ENCODE measurements at regions not wholly inside any gene's neighbourhood (a gene's known extent, or its start where the extent isn't known, plus 50 kb on each side); places are given as distances from the start of the nearest gene placed in this dataset.

- no peak for DNase-seq
Observed at GRCh38 chr13:109880371-109881346, 94.3 kb upstream of the IRS2 start.

- DNase-seq, result no peak
Observed at GRCh38 chr13:109879338-109879737, 93.0 kb upstream of the IRS2 start.

GRCh38 chr13:109877809-109878208 is 91.4 kb upstream of the IRS2 start:
- no peak for DNase-seq

GRCh38 chr13:109875746-109876145 is 89.4 kb upstream of the IRS2 start:
- no peak for DNase-seq

GRCh38 chr13:109874484-109875454 is 88.4 kb upstream of the IRS2 start:
- no peak for DNase-seq

- DNase-seq, result no peak
Observed at GRCh38 chr13:109873351-109874123, 87.2 kb upstream of the IRS2 start.

- no peak for DNase-seq
Observed at GRCh38 chr13:109872864-109873263, 86.5 kb upstream of the IRS2 start.

GRCh38 chr13:109870696-109871370 is 84.5 kb upstream of the IRS2 start:
- DNase-seq, result no peak

- no peak for DNase-seq
Observed at GRCh38 chr13:109870274-109870673, 83.9 kb upstream of the IRS2 start.

- peak; percentile 86 for DNase-seq
Observed at GRCh38 chr13:109869312-109870237, 83.2 kb upstream of the IRS2 start.

GRCh38 chr13:109868578-109869311 is 82.4 kb upstream of the IRS2 start:
- no peak for DNase-seq

GRCh38 chr13:109867766-109868165 is 81.4 kb upstream of the IRS2 start:
- DNase-seq, result no peak

- DNase-seq, result no peak
Observed at GRCh38 chr13:109862627-109863026, 76.2 kb upstream of the IRS2 start.

- no peak for DNase-seq
Observed at GRCh38 chr13:109859898-109860297, 73.5 kb upstream of the IRS2 start.

- no peak for DNase-seq
Observed at GRCh38 chr13:109859216-109859835, 72.9 kb upstream of the IRS2 start.

GRCh38 chr13:109858319-109858718 is 71.9 kb upstream of the IRS2 start:
- DNase-seq, result no peak

GRCh38 chr13:109857803-109858202 is 71.4 kb upstream of the IRS2 start:
- DNase-seq, result no peak

GRCh38 chr13:109857325-109857724 is 70.9 kb upstream of the IRS2 start:
- DNase-seq, result no peak

GRCh38 chr13:109856350-109856749 is 70.0 kb upstream of the IRS2 start:
- no peak for DNase-seq

GRCh38 chr13:109853153-109853552 is 66.8 kb upstream of the IRS2 start:
- no peak for DNase-seq

Measured in NCI-H1436 (cell line).